ENCODE measurements at regions not wholly inside any gene's neighbourhood (a gene's known extent, or its start where the extent isn't known, plus 50 kb on each side); places are given as distances from the start of the nearest gene placed in this dataset.

- DNase-seq (ENCODE audit: low read depth in 2 of 2): no peak
Observed at GRCh38 chr3:63046152-63046551, 170.9 kb upstream of the CADPS start.

GRCh38 chr3:63046580-63046979, 171.4 kb upstream of the CADPS start:
- no peak for DNase-seq (ENCODE audit: low read depth in 2 of 2)

DNA sequence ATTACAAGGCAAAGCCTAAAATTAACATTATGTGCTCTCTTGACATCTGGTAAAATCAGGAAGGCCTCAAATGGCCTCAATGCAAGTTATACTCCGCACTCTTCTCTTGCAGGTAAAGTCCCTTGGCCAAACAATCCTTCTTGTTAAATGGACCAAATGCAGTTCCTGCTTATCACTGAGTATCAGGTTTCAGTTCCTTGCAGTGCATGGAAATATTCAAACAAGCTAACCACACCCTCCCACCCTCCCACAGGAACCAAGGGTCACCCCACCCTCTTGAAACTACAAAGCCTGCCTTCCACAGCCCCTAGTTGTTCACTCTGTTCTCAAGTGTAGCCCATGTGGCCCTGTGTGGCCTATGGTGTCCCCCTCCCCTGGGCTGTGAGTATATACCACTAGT, 171.9 kb upstream of the CADPS start:
- no peak for DNase-seq (ENCODE audit: low read depth in 2 of 2)

GRCh38 chr3:63048367-63049326, 173.4 kb upstream of the CADPS start:
- DNase-seq (ENCODE audit: low read depth in 2 of 2): no peak

DNA sequence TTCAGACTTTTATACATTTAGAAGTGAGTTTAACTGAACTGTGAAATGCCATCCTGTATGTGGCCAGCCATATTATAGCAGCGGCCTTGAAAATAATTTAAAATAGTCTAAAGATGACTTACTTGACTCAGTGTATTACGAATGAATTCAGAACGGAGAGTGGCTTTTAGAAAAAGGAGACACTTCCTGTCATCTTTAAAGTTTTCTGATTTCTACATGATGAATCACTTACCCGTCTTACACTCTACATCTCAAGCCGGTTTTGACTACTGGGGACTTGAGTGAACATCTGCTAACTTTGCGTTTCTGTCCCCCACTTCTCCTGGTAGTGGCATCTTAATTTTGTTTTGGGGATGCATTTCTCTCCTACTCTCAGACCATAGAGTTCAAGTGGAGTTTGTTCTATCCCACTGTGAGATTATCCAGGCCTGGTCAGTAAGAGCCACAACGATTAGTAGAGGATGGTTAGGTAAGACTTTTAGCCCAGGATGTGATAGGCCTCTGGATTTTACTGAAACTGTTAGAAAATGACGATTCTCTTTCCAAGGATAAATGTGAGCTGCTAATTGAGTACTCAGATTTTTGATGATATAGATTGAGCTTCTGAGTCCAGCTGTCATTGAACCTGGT, 175.4 kb upstream of the CADPS start:
- DNase-seq (ENCODE audit: low read depth in 2 of 2): no peak

DNA sequence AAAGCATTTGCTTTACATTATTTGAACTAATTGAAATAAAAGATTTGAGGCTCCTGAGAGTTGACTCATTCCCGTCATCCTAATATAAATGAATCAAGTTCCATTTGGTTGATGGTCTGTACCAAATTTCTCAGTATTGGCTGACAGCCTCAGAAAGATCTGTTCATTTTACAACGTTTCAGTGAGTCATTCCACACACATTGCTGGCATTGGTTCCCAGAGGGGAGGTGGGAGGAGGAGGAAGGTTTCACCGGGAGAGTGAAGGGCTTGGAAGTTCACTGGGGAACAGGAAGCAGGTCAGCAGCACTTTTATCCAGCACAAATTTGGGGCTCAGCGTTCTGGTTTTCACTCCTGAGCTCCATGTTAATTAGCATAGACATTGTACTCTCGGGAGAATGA, 176.7 kb upstream of the CADPS start:
- no peak for DNase-seq (ENCODE audit: low read depth in 2 of 2)

GRCh38 chr3:63056932-63057331, 181.7 kb upstream of the CADPS start:
- no peak for DNase-seq (ENCODE audit: low read depth in 2 of 2)

GRCh38 chr3:63060412-63060811, 185.2 kb upstream of the CADPS start:
- no peak for DNase-seq (ENCODE audit: low read depth in 2 of 2)

DNA sequence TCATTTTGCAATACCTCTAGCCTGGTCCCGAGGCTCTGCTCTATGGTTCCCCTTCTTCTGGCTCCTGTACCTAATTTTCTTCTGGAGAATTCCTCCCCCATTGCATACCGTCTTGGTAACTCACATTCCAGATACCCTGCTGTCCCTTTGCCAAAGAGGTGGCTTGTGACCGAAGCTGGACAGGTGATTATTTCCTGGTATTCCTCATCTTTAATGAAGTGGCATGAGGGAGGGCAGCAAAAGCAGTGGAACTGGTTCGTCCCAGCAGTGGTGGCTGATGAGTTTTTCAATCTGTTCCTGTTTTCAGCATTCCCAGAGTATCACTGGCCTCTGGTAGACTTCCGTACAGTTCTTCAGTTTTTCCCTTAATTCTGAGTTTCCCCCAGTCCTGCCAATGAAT, 186.2 kb upstream of the CADPS start:
- DNase-seq (ENCODE audit: low read depth in 2 of 2): no peak

- no peak for DNase-seq (ENCODE audit: low read depth in 2 of 2)
Observed at GRCh38 chr3:63064209-63064755, 189.1 kb upstream of the CADPS start.

DNA sequence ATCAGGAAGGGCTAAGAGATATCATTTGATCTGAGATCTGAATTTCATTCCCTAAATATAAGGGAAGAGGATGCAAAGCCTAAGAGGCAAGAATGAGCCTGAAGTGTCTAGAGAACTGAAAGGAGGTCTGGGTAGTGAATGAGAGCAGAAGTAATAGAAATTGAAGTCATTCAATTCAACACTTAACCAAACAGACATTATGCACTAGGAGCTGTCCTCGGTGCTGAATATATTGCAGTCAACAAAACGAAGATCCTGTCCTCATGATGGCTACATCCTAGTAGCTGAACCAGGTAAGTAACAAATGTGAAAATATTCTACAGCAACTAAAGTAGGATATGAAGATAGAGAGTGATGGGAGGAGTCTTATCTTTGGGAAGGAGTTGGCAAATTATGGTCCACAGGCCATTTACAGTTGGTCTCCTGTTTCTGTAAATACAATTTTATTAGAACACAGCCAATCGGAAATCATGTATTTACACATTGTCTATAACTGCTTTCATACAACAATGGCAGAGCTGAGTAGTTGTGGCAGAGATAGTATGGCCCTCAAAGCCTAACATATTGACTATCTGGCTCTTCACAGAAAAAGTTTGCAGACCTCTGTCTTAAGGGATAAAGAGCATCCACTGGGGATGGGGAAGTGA, 192.9 kb upstream of the CADPS start:
- peak; percentile 49 to 58 for DNase-seq (ENCODE audit: low read depth in 2 of 2)

DNA sequence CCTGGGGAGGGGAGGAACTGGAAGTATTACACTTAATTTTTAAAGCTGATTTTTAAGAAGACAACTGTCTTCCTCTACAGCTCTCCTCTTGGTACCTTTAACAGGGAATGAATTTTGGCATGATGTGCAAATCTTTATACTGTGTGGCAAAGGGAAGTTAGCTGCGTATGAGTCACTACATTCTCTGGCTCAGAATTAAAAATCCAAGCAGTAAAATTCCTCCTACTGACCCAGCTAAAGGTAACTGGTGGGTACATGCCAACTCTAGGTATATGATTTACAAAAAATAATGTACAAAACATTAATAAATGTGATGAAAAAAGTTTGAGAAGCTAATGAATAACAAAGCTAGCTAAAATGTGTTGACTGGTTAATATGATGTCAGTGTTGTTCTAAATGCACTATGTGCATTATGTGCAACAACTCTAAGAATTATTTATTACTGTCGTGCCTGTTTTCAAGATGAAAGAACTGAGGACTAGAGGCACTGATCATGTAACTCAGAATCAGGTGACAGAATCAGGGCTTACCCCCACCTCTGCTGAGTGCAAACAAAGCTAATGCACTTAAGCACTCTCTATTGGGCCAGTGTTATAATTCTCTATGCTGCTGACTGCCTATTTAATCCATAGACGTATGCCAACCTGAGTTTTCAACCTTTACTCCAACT, 194.7 kb upstream of the CADPS start:
- no peak for DNase-seq (ENCODE audit: low read depth in 2 of 2)

- DNase-seq (ENCODE audit: low read depth in 2 of 2): no peak
Observed at GRCh38 chr3:63070476-63070810, 195.2 kb upstream of the CADPS start.

DNA sequence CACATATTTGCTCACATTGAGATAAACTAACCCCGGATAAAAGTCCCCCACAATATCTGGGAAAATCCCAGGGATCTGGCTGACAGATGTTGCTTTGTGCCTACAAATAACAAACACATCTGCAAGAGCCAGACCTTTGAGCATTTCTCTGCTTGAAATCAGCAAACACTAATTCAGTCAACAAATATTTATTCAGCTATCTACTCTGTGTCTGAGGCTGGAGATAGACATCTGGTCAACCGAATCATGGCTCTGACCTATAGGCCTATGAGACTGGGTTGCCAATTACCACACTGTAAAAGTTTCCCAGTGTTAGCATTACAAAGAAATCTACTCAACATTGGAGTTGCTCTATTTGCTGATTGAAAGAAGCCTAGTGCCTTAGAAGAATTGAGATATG, 201.1 kb upstream of the CADPS start:
- no peak for DNase-seq (ENCODE audit: low read depth in 2 of 2)

GRCh38 chr3:63086190-63086589, 191.9 kb upstream of the SYNPR start:
- no peak for DNase-seq (ENCODE audit: low read depth in 2 of 2)

- no peak for DNase-seq (ENCODE audit: low read depth in 2 of 2)
Observed at GRCh38 chr3:63089007-63089750, 188.9 kb upstream of the SYNPR start.

DNA sequence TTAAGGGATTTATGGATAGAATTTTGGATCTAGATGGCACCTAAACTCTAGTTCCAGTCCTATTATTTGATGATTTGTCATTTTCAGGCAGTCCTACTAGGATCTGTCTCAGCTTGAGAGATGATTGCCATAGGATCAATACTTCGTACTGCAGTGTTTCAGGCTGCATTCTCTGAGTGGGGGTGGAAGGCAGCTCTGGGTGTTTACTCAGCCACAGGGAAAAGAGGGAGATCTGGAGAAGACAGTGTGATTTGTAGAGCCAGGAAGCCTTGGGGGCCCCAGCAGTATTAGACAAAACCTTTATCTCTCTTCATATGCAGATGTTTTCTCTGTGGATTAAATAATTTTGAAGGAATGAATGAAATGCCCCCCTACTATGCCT, 188.4 kb upstream of the SYNPR start:
- no peak for DNase-seq (ENCODE audit: low read depth in 2 of 2)

DNA sequence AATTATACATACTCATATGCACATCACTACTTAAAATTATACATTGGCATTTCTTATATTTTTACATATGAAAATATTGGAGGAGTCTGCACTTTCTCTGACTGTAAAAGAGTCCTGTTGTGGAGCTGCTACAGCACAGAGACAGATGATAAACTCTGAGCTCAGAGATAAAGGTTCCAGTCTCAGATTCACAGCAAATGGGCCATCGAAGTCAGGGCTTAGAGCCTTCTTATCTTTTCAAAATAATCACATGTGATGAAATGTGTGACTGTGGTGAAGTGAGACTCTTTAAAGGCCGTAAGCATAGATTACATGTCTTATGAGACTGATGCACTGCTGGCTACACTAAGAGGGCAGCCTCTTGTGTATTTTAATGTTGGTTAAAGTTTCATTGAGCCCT, 187.5 kb upstream of the SYNPR start:
- no peak for DNase-seq (ENCODE audit: low read depth in 2 of 2)

DNA sequence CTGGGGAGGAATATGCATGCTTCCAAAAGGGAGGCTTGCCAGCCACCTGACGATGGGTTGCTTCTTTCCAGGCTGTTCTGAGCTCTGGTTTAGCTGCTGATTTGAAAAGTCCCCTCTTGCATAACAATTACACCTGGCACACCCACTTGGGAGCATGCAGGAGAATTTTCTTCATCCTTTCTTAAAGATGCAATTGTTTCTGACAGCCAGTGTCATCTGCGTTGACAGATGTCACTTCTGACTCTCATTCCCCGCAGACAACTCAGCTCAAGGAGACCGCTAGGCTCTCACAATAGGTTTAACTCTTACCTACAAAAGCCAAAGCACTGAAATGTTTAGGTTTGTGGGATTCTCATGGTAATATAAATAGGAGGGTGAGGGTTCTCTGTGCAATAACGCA, 185.6 kb upstream of the SYNPR start:
- DNase-seq (ENCODE audit: low read depth in 2 of 2): no peak

- no peak for DNase-seq (ENCODE audit: low read depth in 2 of 2)
Observed at GRCh38 chr3:63094642-63095408, 183.3 kb upstream of the SYNPR start.
